OCI-LY3 (cell line): ENCODE measurements at regions not wholly inside any gene's neighbourhood (a gene's known extent, or its start where the extent isn't known, plus 50 kb on each side); places are given as distances from the start of the nearest gene placed in this dataset.

Experiments
- EZH2phosphoT487 ChIP-seq: fragments of 200-600 bp; shearing (Covaris generic); IDR thresholded peaks from 2 replicates; pipeline ENCODE4 v1.6.1; 2018; ENCODE audit warnings: antibody characterized with exemption, mixed run types, low read depth
- TF ChIP-seq, protein P1 (sequence below): fragments of 200-600, 300-600 bp; sonication (generic); IDR thresholded peaks from 2 replicates; pipeline ENCODE4 v1.5.1; 2014; ENCODE audit warnings: antibody characterized with exemption, low read length, low read depth

- TF ChIP-seq, protein P1, sequence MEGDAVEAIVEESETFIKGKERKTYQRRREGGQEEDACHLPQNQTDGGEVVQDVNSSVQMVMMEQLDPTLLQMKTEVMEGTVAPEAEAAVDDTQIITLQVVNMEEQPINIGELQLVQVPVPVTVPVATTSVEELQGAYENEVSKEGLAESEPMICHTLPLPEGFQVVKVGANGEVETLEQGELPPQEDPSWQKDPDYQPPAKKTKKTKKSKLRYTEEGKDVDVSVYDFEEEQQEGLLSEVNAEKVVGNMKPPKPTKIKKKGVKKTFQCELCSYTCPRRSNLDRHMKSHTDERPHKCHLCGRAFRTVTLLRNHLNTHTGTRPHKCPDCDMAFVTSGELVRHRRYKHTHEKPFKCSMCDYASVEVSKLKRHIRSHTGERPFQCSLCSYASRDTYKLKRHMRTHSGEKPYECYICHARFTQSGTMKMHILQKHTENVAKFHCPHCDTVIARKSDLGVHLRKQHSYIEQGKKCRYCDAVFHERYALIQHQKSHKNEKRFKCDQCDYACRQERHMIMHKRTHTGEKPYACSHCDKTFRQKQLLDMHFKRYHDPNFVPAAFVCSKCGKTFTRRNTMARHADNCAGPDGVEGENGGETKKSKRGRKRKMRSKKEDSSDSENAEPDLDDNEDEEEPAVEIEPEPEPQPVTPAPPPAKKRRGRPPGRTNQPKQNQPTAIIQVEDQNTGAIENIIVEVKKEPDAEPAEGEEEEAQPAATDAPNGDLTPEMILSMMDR, result no peak
- no peak for TF ChIP-seq EZH2phosphoT487
Observed at GRCh38 chr12:127770118-127770517, 496.9 kb upstream of the TMEM132C start.
